ENCODE measurements at regions not wholly inside any gene's neighbourhood (a gene's known extent, or its start where the extent isn't known, plus 50 kb on each side); places are given as distances from the start of the nearest gene placed in this dataset.

GRCh38 chr7:145293228-145293701, 457.4 kb upstream of the TPK1 start:
- TF ChIP-seq, protein P1, sequence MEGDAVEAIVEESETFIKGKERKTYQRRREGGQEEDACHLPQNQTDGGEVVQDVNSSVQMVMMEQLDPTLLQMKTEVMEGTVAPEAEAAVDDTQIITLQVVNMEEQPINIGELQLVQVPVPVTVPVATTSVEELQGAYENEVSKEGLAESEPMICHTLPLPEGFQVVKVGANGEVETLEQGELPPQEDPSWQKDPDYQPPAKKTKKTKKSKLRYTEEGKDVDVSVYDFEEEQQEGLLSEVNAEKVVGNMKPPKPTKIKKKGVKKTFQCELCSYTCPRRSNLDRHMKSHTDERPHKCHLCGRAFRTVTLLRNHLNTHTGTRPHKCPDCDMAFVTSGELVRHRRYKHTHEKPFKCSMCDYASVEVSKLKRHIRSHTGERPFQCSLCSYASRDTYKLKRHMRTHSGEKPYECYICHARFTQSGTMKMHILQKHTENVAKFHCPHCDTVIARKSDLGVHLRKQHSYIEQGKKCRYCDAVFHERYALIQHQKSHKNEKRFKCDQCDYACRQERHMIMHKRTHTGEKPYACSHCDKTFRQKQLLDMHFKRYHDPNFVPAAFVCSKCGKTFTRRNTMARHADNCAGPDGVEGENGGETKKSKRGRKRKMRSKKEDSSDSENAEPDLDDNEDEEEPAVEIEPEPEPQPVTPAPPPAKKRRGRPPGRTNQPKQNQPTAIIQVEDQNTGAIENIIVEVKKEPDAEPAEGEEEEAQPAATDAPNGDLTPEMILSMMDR (IDR thresholded peaks at IDR 0.05) = no peak
- TF ChIP-seq EZH2 (IDR thresholded peaks at IDR 0.05; ENCODE audit: borderline replicate concordance, insufficient read depth, low read depth, low read length, poor library complexity, severe bottlenecking) = no peak
- Histone ChIP-seq H3K4me3 (ENCODE audit: control extremely low read depth in 1 of 5, extremely low read depth in 1 of 5, insufficient read depth in 1 of 5, low read depth in 2 of 5, low read length in 4 of 5) (no peak overlapping the region), H3K4me1 (ENCODE audit: control insufficient read depth in 2 of 2, insufficient read depth in 2 of 2, low read length in 2 of 2) (no peaks in the 10 kb centered on the region), H3K27me3 (replicated peaks in 1 of 4; ENCODE audit: control extremely low read depth in 1 of 4, control insufficient read depth in 3 of 4, insufficient read depth in 4 of 4, low read length in 3 of 4) (no peaks in the 10 kb centered on the region), H3K9ac (ENCODE audit: low read length) (no peak overlapping the region), H3K36me3 (replicated peaks in 1 of 2; ENCODE audit: control extremely low read depth in 1 of 2, control insufficient read depth in 1 of 2, extremely low read depth in 1 of 2, insufficient read depth in 2 of 2, low read length in 1 of 2) (no peaks in the 10 kb centered on the region), H2AFZ (ENCODE audit: insufficient read depth, low read depth, low read length, poor library complexity, severe bottlenecking) (no peak overlapping the region), H3K27ac (ENCODE audit: low read length in 2 of 2) (no peak overlapping the region), H3K9me3 (ENCODE audit: control extremely low read depth in 1 of 3, control insufficient read depth in 2 of 3, insufficient read depth in 1 of 3, low read length in 2 of 3) (no peaks in the 10 kb centered on the region), H4K20me1 (ENCODE audit: control insufficient read depth, insufficient read depth, low read length, poor library complexity, severe bottlenecking) (no peaks in the 10 kb centered on the region), H3K79me2 (ENCODE audit: control insufficient read depth, insufficient read depth, low read length) (no peaks in the 10 kb centered on the region), H3K4me2 (replicated peaks; ENCODE audit: low read depth, low read length, poor library complexity, severe bottlenecking) (no peak overlapping the region)
- POLR2A ChIA-PET = no interaction called here
- Mint-ChIP-seq H3K4me1 (no peaks in the 10 kb centered on the region), H3K27me3 (no peaks in the 10 kb centered on the region), H3K9me3 (ENCODE audit: insufficient read depth) (no peaks in the 10 kb centered on the region), H3K4me3 (no peak overlapping the region), H3K27ac (no peak overlapping the region)
- CTCF ChIA-PET = no interaction called here
- intact Hi-C loops (cut with micrococcal nuclease) = no loop called here
- ATAC-seq (ENCODE audit: low read depth) (no peak), DNase-seq (no peak)
- no CpG with 5 or more reads among the region's 1 CpG for WGBS (ENCODE audit: insufficient coverage)

- H3K9ac ChIP-seq (ENCODE audit: low read length) = no peak overlapping the region
- intact Hi-C loops (cut with micrococcal nuclease) = no loop called here
- TF ChIP-seq, protein P1 (IDR thresholded peaks at IDR 0.05) = no peak
- no peak for TF ChIP-seq EZH2 (IDR thresholded peaks at IDR 0.05; ENCODE audit: borderline replicate concordance, insufficient read depth, low read depth, low read length, poor library complexity, severe bottlenecking)
- no peak overlapping the region for H2AFZ ChIP-seq (ENCODE audit: insufficient read depth, low read depth, low read length, poor library complexity, severe bottlenecking)
- ChIA-PET POLR2A (no interaction called here), CTCF (no interaction called here)
- H3K4me2 ChIP-seq (replicated peaks; ENCODE audit: low read depth, low read length, poor library complexity, severe bottlenecking) = no peak overlapping the region
- no peaks in the 10 kb centered on the region for H3K4me1 ChIP-seq (ENCODE audit: control insufficient read depth in 2 of 2, insufficient read depth in 2 of 2, low read length in 2 of 2)
- H3K79me2 ChIP-seq (ENCODE audit: control insufficient read depth, insufficient read depth, low read length) = no peaks in the 10 kb centered on the region
- H3K4me3 ChIP-seq (ENCODE audit: control extremely low read depth in 1 of 5, extremely low read depth in 1 of 5, insufficient read depth in 1 of 5, low read depth in 2 of 5, low read length in 4 of 5) = no peak overlapping the region
- no peak overlapping the region for H3K27ac Mint-ChIP-seq
- ATAC-seq (ENCODE audit: low read depth) (no peak), DNase-seq (no peak)
- no peaks in the 10 kb centered on the region for H3K27me3 Mint-ChIP-seq
- no peaks in the 10 kb centered on the region for H4K20me1 ChIP-seq (ENCODE audit: control insufficient read depth, insufficient read depth, low read length, poor library complexity, severe bottlenecking)
- no peaks in the 10 kb centered on the region for H3K36me3 ChIP-seq (replicated peaks in 1 of 2; ENCODE audit: control extremely low read depth in 1 of 2, control insufficient read depth in 1 of 2, extremely low read depth in 1 of 2, insufficient read depth in 2 of 2, low read length in 1 of 2)
- H3K9me3 Mint-ChIP-seq (ENCODE audit: insufficient read depth) = no peaks in the 10 kb centered on the region
- no peaks in the 10 kb centered on the region for H3K9me3 ChIP-seq (ENCODE audit: control extremely low read depth in 1 of 3, control insufficient read depth in 2 of 3, insufficient read depth in 1 of 3, low read length in 2 of 3)
- 88% methylated on average over 1 of the region's 6 CpGs for WGBS (ENCODE audit: insufficient coverage)
- no peaks in the 10 kb centered on the region for H3K27me3 ChIP-seq (replicated peaks in 1 of 4; ENCODE audit: control extremely low read depth in 1 of 4, control insufficient read depth in 3 of 4, insufficient read depth in 4 of 4, low read length in 3 of 4)
- no peak overlapping the region for H3K27ac ChIP-seq (ENCODE audit: low read length in 2 of 2)
- no peaks in the 10 kb centered on the region for H3K4me1 Mint-ChIP-seq
- no peak overlapping the region for H3K4me3 Mint-ChIP-seq
Measured at GRCh38 chr7:145289384-145289783, 453.5 kb upstream of the TPK1 start.
